ENCODE measurements at regions not wholly inside any gene's neighbourhood (a gene's known extent, or its start where the extent isn't known, plus 50 kb on each side); places are given as distances from the start of the nearest gene placed in this dataset.
"Not testable (repeated sequence)": the region's sequence is repeated elsewhere in the genome, so short reads cannot be mapped to it uniquely, and the experiment has no call there.

DNA sequence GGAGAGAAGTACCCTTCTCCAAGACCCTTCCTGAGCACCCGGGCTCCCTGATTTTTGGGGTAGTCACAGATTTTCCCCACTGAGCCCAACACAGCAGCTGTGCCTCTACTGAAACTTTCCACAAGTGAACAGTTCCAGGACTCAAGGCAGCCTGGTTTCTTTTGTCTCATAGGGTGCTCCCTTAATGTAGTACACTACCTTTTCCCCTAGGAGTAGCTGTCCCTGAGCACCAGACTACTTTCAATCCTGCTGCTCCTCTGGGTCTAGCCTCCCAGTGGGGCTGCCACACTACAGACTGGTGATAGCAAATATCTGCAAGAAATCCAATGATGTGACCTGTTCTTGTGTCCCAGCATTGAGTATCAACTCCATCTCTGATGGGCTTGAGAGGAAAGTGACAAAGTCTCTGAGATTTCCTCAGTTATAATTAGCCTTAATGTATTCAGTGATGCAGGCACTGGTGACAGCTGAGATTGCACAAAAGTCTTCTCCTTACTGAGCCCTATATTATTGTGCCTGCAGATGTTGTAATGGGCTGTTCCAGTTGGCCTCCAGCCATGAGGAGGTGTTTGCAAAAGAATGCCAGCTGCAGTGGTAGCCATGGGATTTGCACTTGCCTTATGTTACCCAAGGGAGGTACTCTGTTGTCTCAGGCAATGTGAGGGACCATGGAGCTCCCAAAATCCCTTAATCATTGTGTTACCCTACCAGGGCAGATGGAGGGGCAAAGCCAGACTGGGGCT, 1802.5 kb downstream of the EFNA5 start:
- no TSS peak for BruUV-seq (replicated peaks)

GRCh38 chr5:105865834-105866233, 1804.9 kb downstream of the EFNA5 start:
- no peak overlapping the region for H3K4me3 ChIP-seq (ENCODE audit: low read depth, low read length, poor library complexity, severe bottlenecking)
- H2AFZ ChIP-seq (ENCODE audit: low read length), result no peak overlapping the region
- ChIA-PET CTCF (ENCODE audit: unreplicated experiment) (no interaction called here), POLR2A (no interaction called here)
- H3K9me2 ChIP-seq (ENCODE audit: insufficient read depth, low read length), result no peaks in the 10 kb centered on the region
- no peaks in the 10 kb centered on the region for H3K4me1 ChIP-seq (ENCODE audit: insufficient read depth, low read length, poor library complexity, severe bottlenecking)
- DNase-seq (ENCODE audit: low spot score), result no peak
- TF ChIP-seq, protein P1, sequence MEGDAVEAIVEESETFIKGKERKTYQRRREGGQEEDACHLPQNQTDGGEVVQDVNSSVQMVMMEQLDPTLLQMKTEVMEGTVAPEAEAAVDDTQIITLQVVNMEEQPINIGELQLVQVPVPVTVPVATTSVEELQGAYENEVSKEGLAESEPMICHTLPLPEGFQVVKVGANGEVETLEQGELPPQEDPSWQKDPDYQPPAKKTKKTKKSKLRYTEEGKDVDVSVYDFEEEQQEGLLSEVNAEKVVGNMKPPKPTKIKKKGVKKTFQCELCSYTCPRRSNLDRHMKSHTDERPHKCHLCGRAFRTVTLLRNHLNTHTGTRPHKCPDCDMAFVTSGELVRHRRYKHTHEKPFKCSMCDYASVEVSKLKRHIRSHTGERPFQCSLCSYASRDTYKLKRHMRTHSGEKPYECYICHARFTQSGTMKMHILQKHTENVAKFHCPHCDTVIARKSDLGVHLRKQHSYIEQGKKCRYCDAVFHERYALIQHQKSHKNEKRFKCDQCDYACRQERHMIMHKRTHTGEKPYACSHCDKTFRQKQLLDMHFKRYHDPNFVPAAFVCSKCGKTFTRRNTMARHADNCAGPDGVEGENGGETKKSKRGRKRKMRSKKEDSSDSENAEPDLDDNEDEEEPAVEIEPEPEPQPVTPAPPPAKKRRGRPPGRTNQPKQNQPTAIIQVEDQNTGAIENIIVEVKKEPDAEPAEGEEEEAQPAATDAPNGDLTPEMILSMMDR (conservative IDR thresholded peaks at IDR 0.05; ENCODE audit: low read length), result no peak
- no peaks in the 10 kb centered on the region for H3K36me3 ChIP-seq (ENCODE audit: insufficient read depth, low read length)
- H3K27ac ChIP-seq (ENCODE audit: low read depth, low read length, poor library complexity, severe bottlenecking), result no peak overlapping the region
- intact Hi-C loops (cut with micrococcal nuclease; ENCODE audit: unreplicated experiment), result no loop called here
- BruUV-seq (replicated peaks), result no TSS peak
- H3K9me3 ChIP-seq (ENCODE audit: low read length), result no peaks in the 10 kb centered on the region
- H3K79me2 ChIP-seq (ENCODE audit: insufficient read depth, low read depth, low read length), result no peaks in the 10 kb centered on the region
- no peaks in the 10 kb centered on the region for H4K20me1 ChIP-seq (ENCODE audit: insufficient read depth, low read length)
- H3K4me2 ChIP-seq (ENCODE audit: low read length), result no peak overlapping the region

More for the DNA sequence above, 1802.5 kb downstream of the EFNA5 start:
- no peak overlapping the region for H3K4me3 ChIP-seq (ENCODE audit: low read depth, low read length, poor library complexity, severe bottlenecking)
- no peak overlapping the region for H3K27ac ChIP-seq (ENCODE audit: low read depth, low read length, poor library complexity, severe bottlenecking)
- TF ChIP-seq, protein P1 (conservative IDR thresholded peaks at IDR 0.05; ENCODE audit: low read length), result no peak
- no peak for TF ChIP-seq EZH2phosphoT487 (IDR thresholded peaks at IDR 0.05; ENCODE audit: borderline replicate concordance, low read depth, low read length)
- no peaks in the 10 kb centered on the region for H3K36me3 ChIP-seq (ENCODE audit: insufficient read depth, low read length)
- no peaks in the 10 kb centered on the region for H3K9me3 ChIP-seq (ENCODE audit: low read length)
- intact Hi-C loops (cut with micrococcal nuclease; ENCODE audit: unreplicated experiment), result no loop called here
- no peaks in the 10 kb centered on the region for H3K4me1 ChIP-seq (ENCODE audit: insufficient read depth, low read length, poor library complexity, severe bottlenecking)
- no peak overlapping the region for H2AFZ ChIP-seq (ENCODE audit: low read length)
- H3K4me2 ChIP-seq (ENCODE audit: low read length), result no peak overlapping the region
- CTCF ChIA-PET (ENCODE audit: unreplicated experiment), result no interaction called here
- POLR2A ChIA-PET, result no interaction called here
- no peak for DNase-seq (ENCODE audit: low spot score)
- H3K79me2 ChIP-seq (ENCODE audit: insufficient read depth, low read depth, low read length), result no peaks in the 10 kb centered on the region
- H4K20me1 ChIP-seq (ENCODE audit: insufficient read depth, low read length), result no peaks in the 10 kb centered on the region
- H3K9me2 ChIP-seq (ENCODE audit: insufficient read depth, low read length), result no peaks in the 10 kb centered on the region

- H3K9me2 ChIP-seq (ENCODE audit: insufficient read depth, low read length); H3K36me3 ChIP-seq (ENCODE audit: insufficient read depth, low read length); H3K79me2 ChIP-seq (ENCODE audit: insufficient read depth, low read depth, low read length); H4K20me1 ChIP-seq (ENCODE audit: insufficient read depth, low read length); CTCF ChIA-PET (ENCODE audit: unreplicated experiment); intact Hi-C loops (cut with micrococcal nuclease; ENCODE audit: unreplicated experiment); DNase-seq (ENCODE audit: low spot score); H3K9me3 ChIP-seq (ENCODE audit: low read length); H2AFZ ChIP-seq (ENCODE audit: low read length); H3K4me2 ChIP-seq (ENCODE audit: low read length); H3K4me1 ChIP-seq (ENCODE audit: insufficient read depth, low read length, poor library complexity, severe bottlenecking); POLR2A ChIA-PET; BruUV-seq (replicated peaks); H3K27ac ChIP-seq (ENCODE audit: low read depth, low read length, poor library complexity, severe bottlenecking); H3K4me3 ChIP-seq (ENCODE audit: low read depth, low read length, poor library complexity, severe bottlenecking): not testable (repeated sequence)
These were observed 1811.4 kb downstream of the EFNA5 start for GRCh38 chr5:105859350-105859749.
